NCI-H345 (cell line): ENCODE measurements at regions not wholly inside any gene's neighbourhood (a gene's known extent, or its start where the extent isn't known, plus 50 kb on each side); places are given as distances from the start of the nearest gene placed in this dataset.
"Not testable (repeated sequence)": the region's sequence is repeated elsewhere in the genome, so short reads cannot be mapped to it uniquely, and the experiment has no call there.

ENCODE experiments used
- DNase-seq: peaks from one replicate; lab custom pipeline; 2025; lab: John Stamatoyannopoulos, UW

GRCh38 chr17:64773386-64773835, 111.3 kb upstream of the SMURF2 start:
- no peak for DNase-seq

GRCh38 chr17:64772845-64773299, 110.8 kb upstream of the SMURF2 start:
- no peak for DNase-seq

- DNase-seq = no peak
These were observed 110.1 kb upstream of the SMURF2 start for GRCh38 chr17:64771980-64772844.

- DNase-seq = no peak
These were observed 107.6 kb upstream of the SMURF2 start for GRCh38 chr17:64769712-64770111.

GRCh38 chr17:64767269-64767997, 105.3 kb upstream of the SMURF2 start:
- no peak for DNase-seq

GRCh38 chr17:64765191-64765889, 103.2 kb upstream of the SMURF2 start:
- DNase-seq = no peak

GRCh38 chr17:64750891-64751677, 89.0 kb upstream of the SMURF2 start:
- DNase-seq = no peak

- DNase-seq = no peak
These were observed 88.4 kb upstream of the SMURF2 start for GRCh38 chr17:64750478-64750877.

GRCh38 chr17:64749306-64749705, 87.2 kb upstream of the SMURF2 start:
- DNase-seq = no peak

- DNase-seq = no peak
These were observed 85.9 kb upstream of the SMURF2 start for GRCh38 chr17:64747938-64748540.

GRCh38 chr17:64742326-64742725, 80.2 kb upstream of the SMURF2 start:
- DNase-seq = no peak

GRCh38 chr17:64741916-64742315, 79.8 kb upstream of the SMURF2 start:
- not testable (repeated sequence) for DNase-seq

- DNase-seq = no peak
These were observed 79.0 kb upstream of the SMURF2 start for GRCh38 chr17:64741038-64741641.

GRCh38 chr17:64739316-64740058, 77.4 kb upstream of the SMURF2 start:
- no peak for DNase-seq

- DNase-seq = peak; percentile 7
These were observed 74.8 kb upstream of the SMURF2 start for GRCh38 chr17:64736804-64737492.

GRCh38 chr17:64732336-64733006, 70.4 kb upstream of the SMURF2 start:
- no peak for DNase-seq

- not testable (repeated sequence) for DNase-seq
These were observed 67.9 kb upstream of the SMURF2 start for GRCh38 chr17:64730023-64730422.

- DNase-seq = no peak
These were observed 67.1 kb upstream of the SMURF2 start for GRCh38 chr17:64729201-64729600.
